Astrocyte (in vitro differentiated cells and primary cell): ENCODE measurements at regions not wholly inside any gene's neighbourhood (a gene's known extent, or its start where the extent isn't known, plus 50 kb on each side); places are given as distances from the start of the nearest gene placed in this dataset.

Experiments
- DNase-seq: peaks from one replicate; pipeline ENCODE4 v3.0.0-alpha.2; 2010; ENCODE audit warnings: low read depth
- FAIRE-seq: peaks from 2 replicates; lab custom pipeline; 2011; peaks lifted over from hg19 to GRCh38; lab: Jason Lieb, UNC
- H2AFZ ChIP-seq: 2 replicates; pipeline ENCODE4 v1.6.0; 2012; ENCODE audit warnings: low read depth, low read length, inconsistent platforms
- H3K27ac ChIP-seq: 2 replicates; pipeline ENCODE4 v1.5.1; 2011; ENCODE audit warnings: low read depth, low read length, inconsistent platforms
- H3K27me3 ChIP-seq: 2 replicates; pipeline ENCODE4 v1.6.0; 2011; ENCODE audit warnings: low read length, inconsistent platforms; ENCODE audit not compliant: insufficient read depth
- H3K36me3 ChIP-seq: 2 replicates; pipeline ENCODE4 v1.5.1; 2011; ENCODE audit warnings: low read length, inconsistent platforms; ENCODE audit not compliant: insufficient read depth
- H3K4me1 ChIP-seq: 2 replicates; pipeline ENCODE4 v1.5.1; 2011; ENCODE audit warnings: low read length, inconsistent platforms; ENCODE audit not compliant: insufficient read depth
- H3K4me2 ChIP-seq: 2 replicates; pipeline ENCODE4 v1.6.0; 2012; ENCODE audit warnings: low read length, inconsistent platforms
- H3K4me3 ChIP-seq: 2 replicates; pipeline ENCODE4 v1.5.1; 2011; ENCODE audit warnings: low read depth, mild to moderate bottlenecking, low read length, inconsistent platforms; ENCODE audit not compliant: insufficient read depth
- H3K79me2 ChIP-seq: 2 replicates; pipeline ENCODE4 v1.6.0; 2012; ENCODE audit warnings: mild to moderate bottlenecking, low read length, inconsistent platforms; ENCODE audit not compliant: insufficient read depth
- H3K9ac ChIP-seq: 2 replicates; pipeline ENCODE4 v1.6.0; 2012; ENCODE audit warnings: mild to moderate bottlenecking, low read length, inconsistent platforms
- H3K9me3 ChIP-seq: 2 replicates; pipeline ENCODE4 v1.5.1; 2012; ENCODE audit warnings: low read depth, mild to moderate bottlenecking, low read length, inconsistent platforms; ENCODE audit not compliant: insufficient read depth
- H4K20me1 ChIP-seq: 2 replicates; pipeline ENCODE4 v1.6.0; 2012; ENCODE audit warnings: low read length, inconsistent platforms; ENCODE audit not compliant: insufficient read depth
- H3K27ac Mint-ChIP-seq: one replicate; pipeline ENCODE4 v1.8.0; 2021; ENCODE audit warnings: mild to moderate bottlenecking, mixed read lengths; ENCODE audit not compliant: unreplicated experiment
- H3K27me3 Mint-ChIP-seq: one replicate; pipeline ENCODE4 v1.8.0; 2021; ENCODE audit warnings: low read depth, mixed read lengths; ENCODE audit not compliant: unreplicated experiment
- H3K36me3 Mint-ChIP-seq: one replicate; pipeline ENCODE4 v1.8.0; 2021; ENCODE audit warnings: low read depth, mixed read lengths; ENCODE audit not compliant: unreplicated experiment
- H3K4me1 Mint-ChIP-seq: one replicate; pipeline ENCODE4 v1.8.0; 2021; ENCODE audit warnings: low read depth, mixed read lengths; ENCODE audit not compliant: unreplicated experiment
- H3K4me3 Mint-ChIP-seq: one replicate; pipeline ENCODE4 v1.8.0; 2021; ENCODE audit warnings: mild to moderate bottlenecking, moderate library complexity, mixed read lengths; ENCODE audit not compliant: unreplicated experiment
- H3K9me3 Mint-ChIP-seq: one replicate; pipeline ENCODE4 v1.8.0; 2021; ENCODE audit warnings: mild to moderate bottlenecking, mixed read lengths; ENCODE audit not compliant: unreplicated experiment
- EZH2 ChIP-seq: IDR thresholded peaks from 2 replicates; pipeline ENCODE4 v1.6.1; 2012; ENCODE audit warnings: mild to moderate bottlenecking, low read length, inconsistent platforms; ENCODE audit not compliant: insufficient read depth
- TF ChIP-seq, protein P1 (sequence below): IDR thresholded peaks from 2 replicates; pipeline ENCODE4 v1.5.1; 2011; ENCODE audit warnings: low read depth, mild to moderate bottlenecking, inconsistent platforms, low read length, moderate library complexity; ENCODE audit not compliant: insufficient read depth

DNA sequence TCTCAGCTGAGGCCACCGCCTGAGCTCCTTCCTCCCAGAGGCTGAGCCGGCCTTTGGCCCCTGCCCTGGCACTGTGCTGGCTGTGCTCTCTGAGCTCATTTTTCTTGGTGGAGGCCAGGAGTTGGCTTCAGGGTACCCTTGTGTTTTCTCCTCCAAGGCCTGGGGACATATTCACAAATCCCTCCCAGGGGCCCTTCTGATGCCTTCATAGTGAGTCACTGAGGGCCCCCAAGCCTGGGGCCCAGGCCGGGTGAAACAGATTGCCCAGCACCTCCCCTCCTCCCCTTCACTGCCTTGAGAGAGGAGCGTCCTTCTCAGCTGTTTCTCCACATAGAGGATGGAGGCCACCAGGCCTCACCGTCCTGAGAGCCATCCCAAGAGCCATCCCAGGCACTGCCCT, 105.8 kb downstream of the SIK1 start:
- peaks cover 3% of the 10 kb centered on the region for H3K9me3 ChIP-seq
- peaks cover 15% of the 10 kb centered on the region for H3K4me1 ChIP-seq
- no peaks in the 10 kb centered on the region for H3K36me3 ChIP-seq
- H3K4me2 ChIP-seq: no peak overlapping the region
- H4K20me1 ChIP-seq: no peaks in the 10 kb centered on the region
- H3K79me2 ChIP-seq: no peaks in the 10 kb centered on the region
- Mint-ChIP-seq H3K27me3 (peaks cover 4% of the 10 kb centered on the region), H3K4me3 (peak overlapping the region; percentile 27), H3K9me3 (peaks cover 10% of the 10 kb centered on the region), H3K4me1 (peaks cover 16% of the 10 kb centered on the region), H3K36me3 (peaks cover 3% of the 10 kb centered on the region), H3K27ac (no peak overlapping the region)
- no peak overlapping the region for H3K9ac ChIP-seq
- TF ChIP-seq EZH2: no peak
- TF ChIP-seq, protein P1, sequence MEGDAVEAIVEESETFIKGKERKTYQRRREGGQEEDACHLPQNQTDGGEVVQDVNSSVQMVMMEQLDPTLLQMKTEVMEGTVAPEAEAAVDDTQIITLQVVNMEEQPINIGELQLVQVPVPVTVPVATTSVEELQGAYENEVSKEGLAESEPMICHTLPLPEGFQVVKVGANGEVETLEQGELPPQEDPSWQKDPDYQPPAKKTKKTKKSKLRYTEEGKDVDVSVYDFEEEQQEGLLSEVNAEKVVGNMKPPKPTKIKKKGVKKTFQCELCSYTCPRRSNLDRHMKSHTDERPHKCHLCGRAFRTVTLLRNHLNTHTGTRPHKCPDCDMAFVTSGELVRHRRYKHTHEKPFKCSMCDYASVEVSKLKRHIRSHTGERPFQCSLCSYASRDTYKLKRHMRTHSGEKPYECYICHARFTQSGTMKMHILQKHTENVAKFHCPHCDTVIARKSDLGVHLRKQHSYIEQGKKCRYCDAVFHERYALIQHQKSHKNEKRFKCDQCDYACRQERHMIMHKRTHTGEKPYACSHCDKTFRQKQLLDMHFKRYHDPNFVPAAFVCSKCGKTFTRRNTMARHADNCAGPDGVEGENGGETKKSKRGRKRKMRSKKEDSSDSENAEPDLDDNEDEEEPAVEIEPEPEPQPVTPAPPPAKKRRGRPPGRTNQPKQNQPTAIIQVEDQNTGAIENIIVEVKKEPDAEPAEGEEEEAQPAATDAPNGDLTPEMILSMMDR: no peak
- no peaks in the 10 kb centered on the region for H3K27me3 ChIP-seq
- no peak for DNase-seq
- no peak overlapping the region for H3K4me3 ChIP-seq
- H3K27ac ChIP-seq: no peak overlapping the region
- no peak for FAIRE-seq
- no peak overlapping the region for H2AFZ ChIP-seq

- no peaks in the 10 kb centered on the region for H3K36me3 ChIP-seq
- no peaks in the 10 kb centered on the region for H4K20me1 ChIP-seq
- no peaks in the 10 kb centered on the region for H3K79me2 ChIP-seq
- H3K36me3 Mint-ChIP-seq: peaks cover 3% of the 10 kb centered on the region
- no peak overlapping the region for H3K4me2 ChIP-seq
- FAIRE-seq (no peak), DNase-seq (no peak)
- H3K4me3 ChIP-seq: no peak overlapping the region
- H3K27me3 ChIP-seq: no peaks in the 10 kb centered on the region
- peaks cover 3% of the 10 kb centered on the region for H3K9me3 ChIP-seq
- H3K4me1 Mint-ChIP-seq: peaks cover 15% of the 10 kb centered on the region
- no peak overlapping the region for H3K9ac ChIP-seq
- no peak for TF ChIP-seq EZH2
- TF ChIP-seq, protein P1: no peak
- H3K4me3 Mint-ChIP-seq: peak overlapping the region; percentile 54
- peaks cover 1% of the 10 kb centered on the region for H3K27me3 Mint-ChIP-seq
- peak overlapping the region; percentile 53 for H3K27ac Mint-ChIP-seq
- H3K27ac ChIP-seq: no peak overlapping the region
- no peak overlapping the region for H2AFZ ChIP-seq
- peaks cover 15% of the 10 kb centered on the region for H3K4me1 ChIP-seq
- peaks cover 10% of the 10 kb centered on the region for H3K9me3 Mint-ChIP-seq
These were observed 106.4 kb downstream of the SIK1 start for GRCh38 chr21:43320526-43320925.

DNA sequence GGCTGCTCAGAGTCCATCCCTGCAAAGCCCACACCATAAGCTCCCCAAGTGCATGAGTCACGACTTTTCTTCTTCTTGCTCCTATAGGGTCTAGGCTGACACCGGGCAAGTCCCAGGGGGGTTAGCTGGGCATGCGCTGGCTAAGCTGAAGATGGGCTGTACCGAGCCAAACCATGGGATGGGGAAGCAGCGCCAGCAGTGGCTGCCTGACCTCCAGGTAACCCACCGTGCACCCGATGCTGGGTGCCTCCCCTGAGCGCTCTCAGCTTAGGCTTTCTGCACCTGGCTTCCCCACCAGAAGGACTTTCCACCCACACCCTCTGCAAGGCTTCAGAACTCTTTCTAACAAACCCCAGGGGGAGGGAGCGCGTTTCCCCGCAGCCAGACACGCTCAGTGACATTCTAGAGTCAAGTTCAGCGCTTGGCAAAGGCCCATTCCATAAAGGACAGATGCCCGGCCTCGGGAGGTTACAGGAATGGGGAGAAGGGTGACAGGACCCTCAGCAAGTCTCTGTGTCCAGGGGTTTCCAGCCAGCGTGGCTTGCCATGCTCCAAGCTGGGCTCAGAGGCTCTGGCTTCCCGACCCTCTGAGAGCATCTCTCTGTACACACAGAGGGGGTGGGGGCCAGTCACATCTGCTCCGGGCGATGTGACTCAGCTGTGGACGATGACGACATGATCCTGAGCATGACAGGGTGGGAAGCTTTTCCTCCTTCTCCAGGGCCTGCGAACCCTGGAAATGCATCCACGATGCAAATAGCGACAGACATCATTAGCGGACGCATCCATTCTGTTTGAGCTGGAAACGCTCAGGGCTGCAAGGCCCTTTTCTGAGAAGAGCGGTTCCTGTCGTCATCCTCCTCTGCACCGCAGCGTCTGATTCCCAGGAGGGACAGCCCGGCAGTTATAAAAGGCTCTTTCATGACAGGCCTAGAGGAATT, 107.8 kb downstream of the SIK1 start:
- Mint-ChIP-seq H3K4me1 (peaks cover 13% of the 10 kb centered on the region), H3K27me3 (peaks cover 1% of the 10 kb centered on the region), H3K36me3 (peaks cover 3% of the 10 kb centered on the region), H3K4me3 (no peak overlapping the region), H3K9me3 (peaks cover 10% of the 10 kb centered on the region), H3K27ac (no peak overlapping the region)
- no peaks in the 10 kb centered on the region for H3K27me3 ChIP-seq
- peaks cover 15% of the 10 kb centered on the region for H3K4me1 ChIP-seq
- no peaks in the 10 kb centered on the region for H3K36me3 ChIP-seq
- no peaks in the 10 kb centered on the region for H4K20me1 ChIP-seq
- no peaks in the 10 kb centered on the region for H3K79me2 ChIP-seq
- H2AFZ ChIP-seq: no peak overlapping the region
- peak; percentile 68 for FAIRE-seq
- DNase-seq: peak; percentile 47
- no peak overlapping the region for H3K27ac ChIP-seq
- H3K9ac ChIP-seq: peak overlapping the region; percentile 13
- no peak for TF ChIP-seq EZH2
- TF ChIP-seq, protein P1: no peak
- H3K4me3 ChIP-seq: no peak overlapping the region
- H3K9me3 ChIP-seq: peaks cover 3% of the 10 kb centered on the region
- H3K4me2 ChIP-seq: peak overlapping the region; percentile 7
